Left ventricle myocardium inferior (tissue), 1 donor: ENCODE measurements at regions not wholly inside any gene's neighbourhood (a gene's known extent, or its start where the extent isn't known, plus 50 kb on each side); places are given as distances from the start of the nearest gene placed in this dataset.

ENCODE experiments used
- DNase-seq: peaks from one replicate; pipeline ENCODE4 v3.0.0-alpha.2; 2020
- H3K27ac ChIP-seq: fragments of 200-600 bp; replicated peaks from 2 replicates; pipeline ENCODE4 v1.8.0; 2021
- H3K27me3 ChIP-seq: fragments of 200-600 bp; 2 replicates; pipeline ENCODE4 v1.8.0; 2021; ENCODE audit warnings: low read depth
- H3K36me3 ChIP-seq: fragments of 200-600 bp; 2 replicates; pipeline ENCODE4 v1.8.0; 2021
- H3K4me1 ChIP-seq: fragments of 200-600 bp; 2 replicates; pipeline ENCODE4 v1.8.0; 2021
- H3K4me3 ChIP-seq: fragments of 200-600 bp; 2 replicates; pipeline ENCODE4 v1.8.0; 2021; ENCODE audit warnings: mild to moderate bottlenecking, moderate library complexity
- H3K9me3 ChIP-seq: fragments of 200-600 bp; replicated peaks from 2 replicates; pipeline ENCODE4 v1.8.0; 2021
- intact Hi-C: fragments of 100-400 bp; cut with micrococcal nuclease; formaldehyde crosslinking; loops from one replicate; pipeline ENCODE4 v1.11.0; 2022
- TF ChIP-seq, protein P1 (sequence below): fragments of 200-600 bp; IDR thresholded peaks from 2 replicates; pipeline ENCODE4 v1.8.0; 2021; ENCODE audit warnings: antibody characterized with exemption, mild to moderate bottlenecking, borderline replicate concordance
- donor health status: DM: no; HTN: yes; CAD: no; lungs with severe emphysema.

- peaks cover 13% of the 10 kb centered on the region for H3K4me1 ChIP-seq
- H3K27ac ChIP-seq, result no peak overlapping the region
- TF ChIP-seq, protein P1, sequence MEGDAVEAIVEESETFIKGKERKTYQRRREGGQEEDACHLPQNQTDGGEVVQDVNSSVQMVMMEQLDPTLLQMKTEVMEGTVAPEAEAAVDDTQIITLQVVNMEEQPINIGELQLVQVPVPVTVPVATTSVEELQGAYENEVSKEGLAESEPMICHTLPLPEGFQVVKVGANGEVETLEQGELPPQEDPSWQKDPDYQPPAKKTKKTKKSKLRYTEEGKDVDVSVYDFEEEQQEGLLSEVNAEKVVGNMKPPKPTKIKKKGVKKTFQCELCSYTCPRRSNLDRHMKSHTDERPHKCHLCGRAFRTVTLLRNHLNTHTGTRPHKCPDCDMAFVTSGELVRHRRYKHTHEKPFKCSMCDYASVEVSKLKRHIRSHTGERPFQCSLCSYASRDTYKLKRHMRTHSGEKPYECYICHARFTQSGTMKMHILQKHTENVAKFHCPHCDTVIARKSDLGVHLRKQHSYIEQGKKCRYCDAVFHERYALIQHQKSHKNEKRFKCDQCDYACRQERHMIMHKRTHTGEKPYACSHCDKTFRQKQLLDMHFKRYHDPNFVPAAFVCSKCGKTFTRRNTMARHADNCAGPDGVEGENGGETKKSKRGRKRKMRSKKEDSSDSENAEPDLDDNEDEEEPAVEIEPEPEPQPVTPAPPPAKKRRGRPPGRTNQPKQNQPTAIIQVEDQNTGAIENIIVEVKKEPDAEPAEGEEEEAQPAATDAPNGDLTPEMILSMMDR, result no peak
- H3K27me3 ChIP-seq, result no peaks in the 10 kb centered on the region
- peaks cover 11% of the 10 kb centered on the region for H3K9me3 ChIP-seq
- H3K36me3 ChIP-seq, result no peaks in the 10 kb centered on the region
- intact Hi-C loops, result no loop called here
- DNase-seq, result no peak
- H3K4me3 ChIP-seq, result no peak overlapping the region
These were observed 105.1 kb downstream of the BCL2L11 start for GRCh38 chr2:111225856-111226255.

DNA sequence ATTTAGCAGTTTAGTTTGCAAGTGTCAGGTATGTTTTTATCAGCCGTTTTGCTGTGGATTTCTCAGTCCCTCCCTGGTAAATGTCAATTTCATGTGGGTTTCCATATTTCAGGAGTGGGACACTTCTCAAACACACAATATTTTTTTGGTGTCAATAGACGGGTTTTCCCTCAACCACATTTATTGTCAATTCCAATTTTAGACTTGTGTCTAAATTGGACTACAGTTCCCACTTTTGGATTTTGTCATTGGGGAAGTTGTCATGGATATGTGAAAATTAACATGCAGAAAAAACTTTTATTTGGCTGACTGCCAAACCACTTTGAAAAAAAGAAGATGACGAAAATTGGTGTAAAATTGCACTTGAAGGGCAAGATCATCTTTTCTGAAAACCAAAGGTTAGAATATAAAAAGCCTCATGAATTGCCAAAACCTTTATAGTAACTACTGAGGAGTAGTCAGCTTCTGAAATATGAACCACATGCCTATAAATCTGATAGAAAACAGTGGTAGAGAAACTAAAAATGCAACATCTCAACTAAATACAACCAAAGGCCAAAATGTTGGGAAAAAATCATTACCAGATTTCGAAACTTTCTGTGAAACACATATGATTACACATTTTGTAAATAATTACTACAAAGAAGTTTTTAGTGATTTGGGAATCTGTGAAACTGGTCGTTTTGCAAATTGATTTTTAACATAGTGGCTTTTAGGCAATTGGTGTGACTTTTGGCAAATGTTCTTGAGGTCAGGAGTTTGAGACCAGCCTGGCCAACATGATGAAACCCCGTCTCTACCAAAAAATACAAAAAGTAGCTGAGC is 106.4 kb downstream of the BCL2L11 start:
- intact Hi-C loops, result no loop called here
- H3K27ac ChIP-seq, result no peak overlapping the region
- no peaks in the 10 kb centered on the region for H3K36me3 ChIP-seq
- no peaks in the 10 kb centered on the region for H3K27me3 ChIP-seq
- TF ChIP-seq, protein P1, result no peak
- H3K4me3 ChIP-seq, result no peak overlapping the region
- DNase-seq, result no peak
- peaks cover 8% of the 10 kb centered on the region for H3K4me1 ChIP-seq
- H3K9me3 ChIP-seq, result peaks cover 22% of the 10 kb centered on the region

DNA sequence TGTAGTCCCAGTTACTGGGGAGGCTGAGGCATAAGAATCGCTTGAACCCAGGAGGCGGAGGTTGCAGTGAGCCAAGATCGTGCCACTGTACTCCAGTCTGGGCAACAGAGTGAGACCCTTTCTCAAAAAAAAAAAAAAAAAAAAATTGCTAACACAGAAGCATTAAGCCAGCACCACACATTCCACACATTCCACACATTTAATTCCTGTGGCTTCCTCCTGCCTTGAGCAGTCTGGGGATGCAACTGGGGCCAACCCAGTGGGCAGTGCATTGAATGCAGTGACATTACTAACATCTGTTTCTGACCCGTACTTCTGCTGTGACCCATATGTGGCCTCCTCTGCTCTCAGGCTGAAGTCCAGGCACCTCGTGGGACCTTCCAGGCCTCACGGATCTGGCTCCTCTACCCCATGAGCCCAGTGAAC is 107.0 kb downstream of the BCL2L11 start:
- TF ChIP-seq, protein P1, result no peak
- no peak for DNase-seq
- Histone ChIP-seq H3K4me1 (peaks cover 1% of the 10 kb centered on the region), H3K9me3 (peaks cover 26% of the 10 kb centered on the region), H3K36me3 (no peaks in the 10 kb centered on the region), H3K27me3 (no peaks in the 10 kb centered on the region), H3K4me3 (no peak overlapping the region), H3K27ac (no peak overlapping the region)
- intact Hi-C loops, result no loop called here

GRCh38 chr2:111231532-111232252 is 111.0 kb downstream of the BCL2L11 start:
- TF ChIP-seq, protein P1, result no peak
- Histone ChIP-seq H3K9me3 (peaks cover 26% of the 10 kb centered on the region), H3K27me3 (no peaks in the 10 kb centered on the region), H3K27ac (no peak overlapping the region), H3K4me3 (no peak overlapping the region), H3K4me1 (peaks cover 10% of the 10 kb centered on the region), H3K36me3 (no peaks in the 10 kb centered on the region)
- DNase-seq, result no peak
- intact Hi-C loops, result no loop called here

DNA sequence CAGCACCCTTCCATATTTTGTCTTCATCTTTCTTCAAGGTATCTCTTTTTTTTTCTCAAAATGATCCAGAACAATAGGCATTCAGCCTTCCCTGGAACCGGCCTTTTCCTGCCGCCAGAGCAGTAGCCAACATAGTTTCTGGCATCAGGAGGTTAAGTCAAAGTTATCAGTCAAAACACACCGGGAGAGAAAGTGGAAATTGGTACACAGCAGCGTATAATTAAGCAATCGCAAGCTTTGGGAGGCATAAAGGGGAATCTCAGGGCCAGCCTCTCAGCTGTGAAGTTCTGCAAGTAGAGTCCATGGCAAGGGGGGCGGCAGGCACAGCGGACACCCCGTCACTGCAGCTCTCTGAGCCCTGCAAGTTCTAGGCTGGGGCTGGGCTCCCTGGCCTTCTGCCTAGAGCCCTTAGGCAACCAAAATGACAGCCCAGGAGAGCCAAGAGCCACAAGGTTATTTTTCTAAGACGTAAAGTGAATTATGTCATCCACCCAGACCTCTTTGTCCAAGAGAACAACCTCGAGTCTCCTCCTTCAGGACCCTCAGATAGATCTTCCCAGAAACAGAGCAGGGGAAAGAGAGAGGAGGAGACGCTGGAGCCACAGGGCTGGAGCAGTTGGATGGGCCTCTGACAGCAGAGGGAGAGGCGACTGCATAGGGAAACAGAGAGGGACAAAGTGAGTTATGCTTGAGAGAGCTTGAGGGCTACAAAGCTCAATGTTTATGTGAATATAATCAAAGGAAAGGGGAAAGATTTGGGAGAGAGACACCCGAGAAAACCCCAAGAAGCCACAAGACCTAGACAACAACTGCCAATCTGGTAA is 114.7 kb downstream of the BCL2L11 start:
- no peak overlapping the region for H3K4me3 ChIP-seq
- intact Hi-C loops, result no loop called here
- no peaks in the 10 kb centered on the region for H3K27me3 ChIP-seq
- peaks cover 10% of the 10 kb centered on the region for H3K4me1 ChIP-seq
- no peak for DNase-seq
- H3K9me3 ChIP-seq, result peaks cover 18% of the 10 kb centered on the region
- H3K27ac ChIP-seq, result peak overlapping the region; percentile 70
- TF ChIP-seq, protein P1, result no peak
- no peaks in the 10 kb centered on the region for H3K36me3 ChIP-seq
